HG03378 (cell line): ENCODE measurements at regions not wholly inside any gene's neighbourhood (a gene's known extent, or its start where the extent isn't known, plus 50 kb on each side); places are given as distances from the start of the nearest gene placed in this dataset.
"Not testable (repeated sequence)": the region's sequence is repeated elsewhere in the genome, so short reads cannot be mapped to it uniquely, and the experiment has no call there.

Experiments
- ATAC-seq: cut with Tn5 transposase; IDR thresholded peaks from one replicate; pipeline ENCODE4 v1.9.1; 2021; ENCODE audit warnings: mild to moderate bottlenecking, moderate library complexity; ENCODE audit not compliant: unreplicated experiment

- ATAC-seq, result no peak
These were observed 1281.3 kb upstream of the ZEB2 start for GRCh38 chr2:145801210-145801609.

- ATAC-seq, result no peak
These were observed 1280.5 kb upstream of the ZEB2 start for GRCh38 chr2:145800151-145801091.

- ATAC-seq, result no peak
These were observed 1279.7 kb upstream of the ZEB2 start for GRCh38 chr2:145799595-145800108.

- no peak for ATAC-seq
These were observed 1278.5 kb upstream of the ZEB2 start for GRCh38 chr2:145798419-145798818.

- ATAC-seq, result no peak
These were observed 1277.8 kb upstream of the ZEB2 start for GRCh38 chr2:145797692-145798091.

GRCh38 chr2:145792745-145793144 is 1272.8 kb upstream of the ZEB2 start:
- ATAC-seq, result no peak

GRCh38 chr2:145789636-145790035 is 1269.7 kb upstream of the ZEB2 start:
- ATAC-seq, result no peak

GRCh38 chr2:145787597-145788361 is 1267.9 kb upstream of the ZEB2 start:
- not testable (repeated sequence) for ATAC-seq

- not testable (repeated sequence) for ATAC-seq
These were observed 1262.7 kb upstream of the ZEB2 start for GRCh38 chr2:145782607-145783006.

- no peak for ATAC-seq
These were observed 1258.0 kb upstream of the ZEB2 start for GRCh38 chr2:145777914-145778313.

- ATAC-seq, result no peak
These were observed 1257.4 kb upstream of the ZEB2 start for GRCh38 chr2:145777297-145777696.

- no peak for ATAC-seq
These were observed 1255.7 kb upstream of the ZEB2 start for GRCh38 chr2:145775591-145775990.

GRCh38 chr2:145771525-145771924 is 1251.6 kb upstream of the ZEB2 start:
- peak; percentile 97 for ATAC-seq

- ATAC-seq, result no peak
These were observed 1249.2 kb upstream of the ZEB2 start for GRCh38 chr2:145769011-145769716.

- ATAC-seq, result no peak
These were observed 1246.0 kb upstream of the ZEB2 start for GRCh38 chr2:145765874-145766273.

GRCh38 chr2:145764631-145765030 is 1244.7 kb upstream of the ZEB2 start:
- ATAC-seq, result no peak

- no peak for ATAC-seq
These were observed 1241.1 kb upstream of the ZEB2 start for GRCh38 chr2:145760781-145761649.

- ATAC-seq, result no peak
These were observed 1239.5 kb upstream of the ZEB2 start for GRCh38 chr2:145759228-145759915.

- ATAC-seq, result no peak
These were observed 1237.8 kb upstream of the ZEB2 start for GRCh38 chr2:145757503-145758246.
